Fibroblast of villous mesenchyme (primary cell): ENCODE measurements at regions not wholly inside any gene's neighbourhood (a gene's known extent, or its start where the extent isn't known, plus 50 kb on each side); places are given as distances from the start of the nearest gene placed in this dataset.

ENCODE experiments used
- DNase-seq: peaks from one replicate; pipeline ENCODE4 v3.0.0-alpha.2; 2010; ENCODE audit warnings: low read depth
- H3K4me3 ChIP-seq: 2 replicates; pipeline ENCODE4 v1.5.1; 2011; ENCODE audit warnings: low read depth, mild to moderate bottlenecking, low read length
- CTCF ChIP-seq: IDR thresholded peaks from 2 replicates; pipeline ENCODE4 v1.5.1; 2012; ENCODE audit warnings: low read depth, mild to moderate bottlenecking, low read length; ENCODE audit not compliant: insufficient read depth

GRCh38 chrX:122500556-122500955 lies 683.5 kb upstream of the GRIA3 start:
- TF ChIP-seq CTCF, result no peak
- no peak for DNase-seq
- H3K4me3 ChIP-seq, result no peak overlapping the region

- no peak for TF ChIP-seq CTCF
- no peak overlapping the region for H3K4me3 ChIP-seq
- no peak for DNase-seq
Observed at GRCh38 chrX:122501652-122502051, 682.4 kb upstream of the GRIA3 start.

- DNase-seq, result peak; percentile 5
- TF ChIP-seq CTCF, result no peak
- no peak overlapping the region for H3K4me3 ChIP-seq
Observed at GRCh38 chrX:122504026-122504425, 680.1 kb upstream of the GRIA3 start.

GRCh38 chrX:122512561-122513072 lies 671.5 kb upstream of the GRIA3 start:
- peak; percentile 12 for DNase-seq
- no peak overlapping the region for H3K4me3 ChIP-seq
- TF ChIP-seq CTCF, result no peak

- DNase-seq, result peak; percentile 54
- H3K4me3 ChIP-seq, result no peak overlapping the region
- no peak for TF ChIP-seq CTCF
Observed at GRCh38 chrX:122517786-122518185, 666.3 kb upstream of the GRIA3 start.

GRCh38 chrX:122545778-122546177 lies 638.3 kb upstream of the GRIA3 start:
- DNase-seq, result no peak
- H3K4me3 ChIP-seq, result no peak overlapping the region
- no peak for TF ChIP-seq CTCF

GRCh38 chrX:122546269-122546668 lies 637.8 kb upstream of the GRIA3 start:
- TF ChIP-seq CTCF, result no peak
- peak; percentile 54 for DNase-seq
- no peak overlapping the region for H3K4me3 ChIP-seq
